NCI-H748 (cell line): ENCODE measurements at regions not wholly inside any gene's neighbourhood (a gene's known extent, or its start where the extent isn't known, plus 50 kb on each side); places are given as distances from the start of the nearest gene placed in this dataset.

ENCODE experiments used
- DNase-seq: peaks from one replicate; lab custom pipeline; 2025; ENCODE audit not compliant: unreplicated experiment; lab: John Stamatoyannopoulos, UW

DNA sequence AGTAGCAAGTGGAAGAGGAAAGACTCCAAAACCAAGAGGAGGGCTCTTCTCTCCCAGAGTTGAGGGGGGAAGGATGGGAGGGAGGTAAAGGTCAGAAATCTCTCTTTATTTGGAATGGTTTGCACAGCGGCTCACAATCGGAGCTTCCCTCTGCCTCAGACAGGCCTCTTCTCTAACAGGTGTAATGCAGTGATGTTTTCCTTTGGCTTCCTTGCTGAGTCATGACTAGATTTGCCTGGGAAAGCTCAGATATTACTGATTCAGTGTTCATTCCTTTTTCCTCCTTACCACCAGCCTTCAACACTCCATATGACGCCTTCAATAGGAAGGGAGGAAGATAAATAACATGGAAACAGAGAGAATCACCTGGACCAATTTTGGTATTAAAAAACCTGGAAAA, 136.6 kb downstream of the RNF152 start:
- no peak for DNase-seq

GRCh38 chr18:61755555-61755954, 137.3 kb downstream of the RNF152 start:
- no peak for DNase-seq

- DNase-seq: no peak
Observed at GRCh38 chr18:61754039-61754583, 138.7 kb downstream of the RNF152 start.

- DNase-seq: no peak
Observed at GRCh38 chr18:61753373-61753772, 139.4 kb downstream of the RNF152 start.

DNA sequence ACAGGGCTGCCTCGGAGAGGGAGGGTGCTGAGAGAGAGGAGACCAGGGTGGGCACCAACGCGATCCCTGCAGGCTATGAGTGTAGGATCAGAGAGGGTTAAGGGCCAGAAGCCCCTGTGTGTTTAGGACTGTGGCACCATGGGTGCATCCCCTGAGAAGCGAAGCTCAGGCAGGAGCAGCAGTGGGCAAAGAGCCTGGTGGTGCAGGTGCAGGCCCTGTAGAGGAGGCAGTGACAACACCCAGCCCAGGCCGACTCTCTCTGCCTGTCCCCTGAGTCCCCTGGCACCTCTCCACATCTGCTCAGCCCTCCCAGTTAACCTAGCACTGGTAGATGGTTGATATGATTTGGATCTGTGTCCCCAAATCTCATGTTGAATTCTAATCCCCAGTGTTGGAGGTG, 139.8 kb downstream of the RNF152 start:
- no peak for DNase-seq

DNA sequence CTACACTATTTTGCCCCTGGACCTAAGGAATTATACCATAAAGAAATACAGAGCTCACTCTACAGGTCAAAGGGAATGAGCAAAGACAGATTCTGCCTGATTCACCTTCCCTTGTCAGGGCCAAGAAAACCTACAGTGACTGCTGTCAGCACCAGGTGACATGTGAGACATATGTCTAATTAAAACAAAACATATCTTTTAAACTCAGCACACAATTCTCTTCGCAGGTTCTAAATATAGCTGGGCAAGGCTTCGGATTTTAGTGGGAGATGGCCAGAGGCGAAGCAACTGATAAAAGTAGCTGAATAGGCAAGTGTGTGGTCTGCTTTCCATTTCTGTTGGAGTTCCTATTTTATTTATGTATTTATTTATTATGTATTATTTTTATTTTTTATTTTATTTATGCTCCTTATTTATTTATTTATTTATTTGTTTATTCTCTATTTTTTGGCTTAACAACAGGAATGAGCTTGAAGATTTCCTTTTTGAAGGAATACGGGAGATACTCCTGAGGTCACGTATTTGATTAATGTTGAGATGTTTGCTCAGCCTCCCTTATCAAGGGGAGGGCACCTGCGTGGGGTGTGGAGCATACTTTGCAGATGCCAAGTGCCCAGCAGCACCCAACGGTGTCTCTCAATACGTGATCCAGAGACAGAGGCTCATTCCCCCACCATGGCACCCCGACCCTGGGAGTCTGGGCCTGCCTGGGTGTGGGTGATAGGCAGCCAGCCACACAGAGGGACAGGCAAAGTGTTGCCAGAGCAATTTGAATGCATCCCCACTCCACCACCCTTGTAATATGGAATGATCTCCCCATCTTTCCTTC, 141.8 kb downstream of the RNF152 start:
- no peak for DNase-seq

GRCh38 chr18:61749546-61749945, 143.3 kb downstream of the RNF152 start:
- DNase-seq: no peak

DNA sequence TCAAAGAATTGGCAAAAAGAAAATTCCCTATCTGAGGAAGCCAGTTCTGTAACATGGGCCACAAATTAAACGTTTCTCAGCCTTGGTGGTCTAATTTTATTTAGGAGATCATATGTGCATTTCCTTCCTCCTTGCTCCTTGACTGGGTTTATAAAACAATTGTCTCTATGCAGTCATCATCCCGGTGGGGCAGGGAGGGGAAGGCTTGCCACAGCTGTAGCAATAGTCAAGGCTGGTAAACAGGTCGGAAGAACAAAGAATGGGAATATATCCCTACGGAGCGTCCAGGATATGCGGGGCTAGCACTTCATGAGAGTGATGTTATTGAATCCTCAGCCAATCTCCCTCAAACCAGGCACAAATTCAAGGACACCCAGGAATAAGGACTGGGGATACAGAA, 143.8 kb downstream of the RNF152 start:
- DNase-seq: no peak

DNA sequence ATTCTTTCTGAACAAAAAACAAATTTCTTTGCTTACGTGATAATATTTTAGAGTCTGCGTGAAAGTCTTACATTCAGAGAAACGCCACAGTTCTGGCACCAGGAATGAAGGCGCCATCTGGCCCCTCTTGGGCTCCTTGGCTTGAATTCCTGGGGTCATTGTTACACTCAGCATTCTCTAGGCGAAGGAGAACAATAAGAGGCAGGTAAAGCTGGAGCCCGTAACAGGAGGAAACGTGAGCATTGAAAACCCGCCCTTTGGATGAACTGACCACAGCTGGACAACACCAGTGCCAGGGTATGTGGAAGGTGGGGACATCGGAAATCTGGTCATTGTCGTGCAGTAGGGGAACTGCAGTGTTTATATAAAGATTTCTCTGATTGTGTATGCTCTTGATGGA, 144.8 kb downstream of the RNF152 start:
- DNase-seq: no peak

GRCh38 chr18:61743775-61744531, 148.9 kb downstream of the RNF152 start:
- DNase-seq: no peak

- DNase-seq: no peak
Observed at GRCh38 chr18:61742565-61743429, 150.0 kb downstream of the RNF152 start.

DNA sequence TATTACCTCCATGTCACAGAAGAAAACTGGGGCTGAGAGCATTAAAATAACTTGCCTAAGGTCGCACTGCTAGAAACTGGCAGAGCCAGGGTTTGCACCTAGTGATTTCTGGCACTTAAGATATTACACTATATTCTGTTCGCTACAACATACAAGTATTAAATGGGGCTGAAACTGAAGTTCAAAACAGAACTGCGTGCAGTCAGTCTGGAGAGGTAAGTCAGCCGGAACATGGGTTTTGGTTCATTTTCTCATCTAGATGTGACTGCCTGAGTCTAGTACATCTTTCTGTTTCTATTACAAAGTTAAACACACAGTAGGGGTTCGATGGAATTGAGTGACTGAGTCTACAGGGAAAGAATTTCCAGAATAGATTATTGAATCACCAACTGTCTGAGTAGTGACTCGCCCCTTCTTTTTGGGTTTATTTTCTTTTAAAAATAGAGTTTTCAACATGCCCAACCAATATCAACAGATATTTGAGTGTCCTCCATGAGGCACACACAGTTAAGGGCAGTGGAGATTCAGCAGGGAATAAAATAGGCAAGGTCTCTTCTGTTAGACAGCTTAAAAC, 150.8 kb downstream of the RNF152 start:
- no peak for DNase-seq

DNA sequence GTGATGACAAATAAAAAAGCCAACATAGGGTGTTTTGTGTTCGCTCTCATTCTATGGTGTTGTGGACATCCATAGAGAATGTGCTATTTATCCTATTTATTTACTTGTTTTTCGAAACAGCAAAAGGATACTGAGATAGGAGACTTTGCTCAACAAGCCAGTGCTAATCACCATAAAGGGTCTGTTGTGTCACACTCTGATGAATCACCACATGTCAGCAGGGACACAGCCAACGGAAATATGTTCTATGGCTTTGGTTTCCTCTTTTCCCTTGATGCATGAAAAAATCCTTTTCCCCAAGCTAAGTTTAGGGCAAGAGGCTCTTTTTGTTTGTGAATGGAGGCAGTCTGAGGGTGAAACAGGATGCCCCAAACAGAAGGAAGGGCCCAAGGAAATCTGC, 154.3 kb downstream of the RNF152 start:
- no peak for DNase-seq

GRCh38 chr18:61738042-61738441, 154.8 kb downstream of the RNF152 start:
- no peak for DNase-seq

GRCh38 chr18:61736133-61736532, 156.7 kb downstream of the RNF152 start:
- DNase-seq: no peak

- DNase-seq: peak; percentile 75
Observed at GRCh38 chr18:61735564-61736102, 157.2 kb downstream of the RNF152 start.

GRCh38 chr18:61734396-61734795, 158.4 kb downstream of the RNF152 start:
- DNase-seq: no peak

DNA sequence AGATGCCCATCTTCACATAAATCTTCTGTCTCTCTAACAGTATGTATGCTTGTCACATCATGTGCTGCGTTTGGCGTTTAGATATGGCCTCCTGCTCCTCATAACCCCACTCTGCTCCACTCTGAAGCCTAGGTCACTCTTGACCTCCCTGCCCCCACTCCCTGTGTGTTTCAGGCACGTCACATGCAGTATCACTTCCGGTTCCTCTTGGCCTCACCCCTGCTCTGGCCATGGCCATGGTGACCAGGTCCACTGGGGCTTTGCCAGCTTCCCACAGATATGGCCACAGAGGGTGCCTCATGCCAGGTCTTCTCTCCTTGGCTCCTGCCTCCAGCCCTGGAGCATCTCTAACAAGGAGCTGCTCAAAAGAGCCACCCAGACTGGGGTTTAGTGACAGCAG, 160.0 kb downstream of the RNF152 start:
- DNase-seq: no peak

DNA sequence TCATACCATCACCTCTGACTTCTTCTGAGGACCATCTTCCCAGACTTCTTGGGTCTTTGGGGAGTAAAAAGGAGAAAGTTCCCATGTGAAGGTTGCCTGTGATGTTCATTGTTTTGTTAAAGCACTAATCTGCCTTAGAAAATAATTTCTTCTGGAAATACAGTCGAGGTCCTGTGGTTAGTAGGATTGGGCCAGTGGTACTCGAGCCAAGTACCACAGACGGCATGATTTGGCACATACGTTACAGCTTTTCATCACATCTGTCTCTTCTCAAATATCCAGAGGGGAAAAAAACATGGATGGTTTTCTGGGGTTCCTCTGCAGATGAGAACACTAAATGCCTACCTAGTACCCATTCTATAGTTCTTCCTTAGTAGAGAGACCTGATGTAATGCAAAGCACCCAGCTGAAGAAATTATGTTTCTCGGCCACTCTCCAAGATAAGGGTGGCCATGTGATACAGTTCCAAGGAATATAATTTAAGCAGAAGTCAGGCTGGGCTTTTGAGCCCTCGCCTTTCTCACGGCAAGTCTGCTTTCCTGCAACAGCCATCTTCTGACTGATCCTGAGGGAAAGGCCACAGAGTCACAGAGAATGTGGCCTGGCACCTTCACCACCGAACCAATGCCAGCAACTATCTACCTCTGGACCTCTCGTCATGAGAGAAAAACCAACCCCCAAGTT, 161.0 kb downstream of the RNF152 start:
- DNase-seq: no peak

- no peak for DNase-seq
Observed at GRCh38 chr18:61731178-61731577, 161.6 kb downstream of the RNF152 start.
